ENCODE measurements at regions not wholly inside any gene's neighbourhood (a gene's known extent, or its start where the extent isn't known, plus 50 kb on each side); places are given as distances from the start of the nearest gene placed in this dataset.
"Not testable (repeated sequence)": the region's sequence is repeated elsewhere in the genome, so short reads cannot be mapped to it uniquely, and the experiment has no call there.

DNA sequence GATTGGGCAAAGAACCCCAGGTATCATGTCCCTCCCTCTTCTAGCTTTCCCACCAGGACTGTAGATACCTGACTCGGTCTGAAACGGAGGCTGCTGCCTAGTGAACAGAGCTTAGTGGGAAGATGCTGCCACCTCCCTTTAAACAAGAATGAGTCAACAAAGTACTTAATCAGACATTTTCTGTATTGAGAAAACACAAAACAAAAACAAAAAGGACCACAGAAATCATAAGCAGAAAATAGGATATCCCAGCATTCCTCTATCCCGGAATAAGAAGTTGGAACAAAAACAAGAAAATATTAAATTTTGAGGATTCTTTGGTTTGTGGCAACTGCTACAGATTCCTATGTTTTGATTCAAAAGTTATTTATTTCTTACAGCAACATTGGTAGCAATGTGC is 51.7 kb upstream of the COL8A1 start:
- H3K27me3 Mint-ChIP-seq = peaks cover 7% of the 10 kb centered on the region
- no peaks in the 10 kb centered on the region for H3K9me3 Mint-ChIP-seq
- no peak overlapping the region for H3K27ac Mint-ChIP-seq
- no peaks in the 10 kb centered on the region for H3K36me3 Mint-ChIP-seq
- H3K4me1 Mint-ChIP-seq = no peaks in the 10 kb centered on the region
- no peak overlapping the region for H3K4me3 Mint-ChIP-seq
- no peak for ATAC-seq

DNA sequence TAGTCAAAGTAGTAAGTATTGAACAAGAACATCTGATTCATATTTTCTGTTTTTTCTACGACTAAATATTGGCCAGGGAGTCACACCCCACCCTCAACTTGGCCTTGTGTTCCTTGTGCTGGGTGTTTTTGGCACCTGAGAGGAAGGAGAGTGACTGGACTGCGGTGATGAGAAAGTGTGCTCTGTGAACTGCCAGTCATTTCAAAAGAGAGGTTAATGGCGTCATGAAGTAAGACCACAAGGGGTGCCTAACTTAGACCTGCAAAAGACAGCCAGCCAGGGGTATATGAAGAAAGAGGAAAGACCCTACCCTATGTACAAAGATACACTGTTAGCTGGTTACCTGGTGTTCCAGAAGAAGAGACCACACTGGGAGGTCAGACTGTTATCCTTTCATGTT is 58.4 kb upstream of the COL8A1 start:
- no peak for ATAC-seq

DNA sequence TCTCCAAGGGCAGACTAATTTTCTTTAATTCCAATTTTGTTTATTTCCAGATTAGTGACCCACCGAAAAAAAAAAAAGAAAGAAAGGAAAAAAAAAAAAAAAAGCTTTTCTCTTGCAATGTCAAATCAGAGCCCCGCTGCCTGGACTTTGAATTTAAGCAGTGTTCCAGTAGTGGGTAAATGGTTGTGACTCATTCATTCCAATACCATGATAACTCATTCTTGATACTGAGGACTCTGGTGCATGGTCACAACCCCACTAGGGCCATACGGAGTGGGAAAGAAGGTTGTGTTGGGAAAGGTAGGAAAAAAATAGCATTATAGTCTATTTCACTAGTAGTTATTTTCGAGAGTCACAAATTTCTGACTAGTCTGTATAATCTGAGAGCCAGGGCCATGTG is 59.1 kb upstream of the COL8A1 start:
- H3K27ac Mint-ChIP-seq = no peak overlapping the region
- H3K9me3 Mint-ChIP-seq = peaks cover 3% of the 10 kb centered on the region
- no peaks in the 10 kb centered on the region for H3K4me1 Mint-ChIP-seq
- no peak overlapping the region for H3K4me3 Mint-ChIP-seq
- ATAC-seq = no peak
- H3K27me3 Mint-ChIP-seq = no peaks in the 10 kb centered on the region
- H3K36me3 Mint-ChIP-seq = no peaks in the 10 kb centered on the region

More for the DNA sequence above, 58.4 kb upstream of the COL8A1 start:
- no peaks in the 10 kb centered on the region for H3K36me3 Mint-ChIP-seq
- no peaks in the 10 kb centered on the region for H3K27me3 Mint-ChIP-seq
- H3K27ac Mint-ChIP-seq = no peak overlapping the region
- no peak overlapping the region for H3K4me3 Mint-ChIP-seq
- H3K4me1 Mint-ChIP-seq = no peaks in the 10 kb centered on the region
- peaks cover 3% of the 10 kb centered on the region for H3K9me3 Mint-ChIP-seq

DNA sequence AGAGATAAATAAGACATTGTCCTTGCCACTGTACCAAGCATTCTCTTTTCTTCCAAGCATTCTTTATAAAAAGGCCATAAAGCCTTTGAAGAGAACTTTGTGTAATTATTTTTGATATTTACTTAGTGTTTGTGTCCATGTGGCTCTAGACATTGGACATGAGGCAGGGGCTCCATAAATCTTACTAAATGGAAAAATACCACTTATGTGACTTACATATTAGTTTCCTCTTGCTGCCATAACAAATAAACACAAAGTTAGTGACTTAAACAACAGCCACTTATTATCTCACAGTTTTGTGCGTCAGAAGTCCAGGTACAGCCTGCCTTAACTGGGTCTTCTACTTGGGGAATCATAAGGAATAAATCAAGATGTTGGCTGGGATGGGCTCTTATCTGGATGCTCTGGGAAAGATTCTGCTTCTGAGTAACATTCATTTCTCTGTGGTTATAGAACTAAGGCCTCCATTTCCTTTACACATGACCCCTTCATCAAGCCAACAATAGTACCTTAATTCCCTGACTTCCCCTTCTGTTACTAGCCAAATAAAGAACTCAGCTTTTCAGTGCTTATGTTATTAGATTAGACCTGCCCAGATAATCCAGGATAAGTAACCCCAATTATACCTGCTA is 59.9 kb upstream of the COL8A1 start:
- no peaks in the 10 kb centered on the region for H3K27me3 Mint-ChIP-seq
- H3K9me3 Mint-ChIP-seq = peaks cover 3% of the 10 kb centered on the region
- ATAC-seq = no peak
- H3K4me1 Mint-ChIP-seq = no peaks in the 10 kb centered on the region
- no peak overlapping the region for H3K4me3 Mint-ChIP-seq
- H3K27ac Mint-ChIP-seq = no peak overlapping the region
- H3K36me3 Mint-ChIP-seq = no peaks in the 10 kb centered on the region

DNA sequence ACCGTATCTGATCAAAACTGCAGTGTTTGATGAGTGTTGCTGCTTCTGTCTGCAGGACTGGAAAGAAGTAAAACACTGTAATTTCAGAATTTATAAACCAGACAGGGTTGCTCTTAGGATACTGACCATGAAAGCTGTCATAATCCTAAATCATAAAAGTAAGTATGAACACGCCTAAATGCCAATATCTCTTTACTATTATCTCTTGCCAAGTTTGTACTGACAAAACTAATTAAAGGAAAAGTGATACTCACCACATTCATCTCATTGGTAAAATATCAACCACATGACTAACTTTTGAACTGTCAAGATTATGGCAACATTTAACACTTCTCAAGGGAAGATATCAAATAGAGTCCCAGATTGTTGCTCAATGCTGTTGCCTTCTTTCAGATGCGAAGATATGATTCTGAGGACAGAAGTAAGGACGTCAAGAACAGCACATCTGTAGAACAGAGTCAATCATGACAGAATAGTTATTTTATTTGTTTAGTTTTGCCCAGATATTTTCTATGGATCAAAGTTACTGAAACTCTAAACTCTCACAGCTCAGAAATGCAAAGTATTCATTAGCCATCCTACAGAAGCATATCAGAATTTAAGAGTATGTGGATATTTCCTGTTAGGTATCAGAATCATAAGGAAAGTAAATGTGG is 61.4 kb upstream of the COL8A1 start:
- peaks cover 3% of the 10 kb centered on the region for H3K9me3 Mint-ChIP-seq
- no peaks in the 10 kb centered on the region for H3K36me3 Mint-ChIP-seq
- H3K27ac Mint-ChIP-seq = no peak overlapping the region
- H3K4me1 Mint-ChIP-seq = no peaks in the 10 kb centered on the region
- no peaks in the 10 kb centered on the region for H3K27me3 Mint-ChIP-seq
- no peak for ATAC-seq
- no peak overlapping the region for H3K4me3 Mint-ChIP-seq

GRCh38 chr3:99575683-99576082 is 62.7 kb upstream of the COL8A1 start:
- H3K4me3 Mint-ChIP-seq = no peak overlapping the region
- no peaks in the 10 kb centered on the region for H3K36me3 Mint-ChIP-seq
- ATAC-seq = no peak
- no peak overlapping the region for H3K27ac Mint-ChIP-seq
- H3K4me1 Mint-ChIP-seq = no peaks in the 10 kb centered on the region
- H3K9me3 Mint-ChIP-seq = peaks cover 3% of the 10 kb centered on the region
- H3K27me3 Mint-ChIP-seq = no peaks in the 10 kb centered on the region

DNA sequence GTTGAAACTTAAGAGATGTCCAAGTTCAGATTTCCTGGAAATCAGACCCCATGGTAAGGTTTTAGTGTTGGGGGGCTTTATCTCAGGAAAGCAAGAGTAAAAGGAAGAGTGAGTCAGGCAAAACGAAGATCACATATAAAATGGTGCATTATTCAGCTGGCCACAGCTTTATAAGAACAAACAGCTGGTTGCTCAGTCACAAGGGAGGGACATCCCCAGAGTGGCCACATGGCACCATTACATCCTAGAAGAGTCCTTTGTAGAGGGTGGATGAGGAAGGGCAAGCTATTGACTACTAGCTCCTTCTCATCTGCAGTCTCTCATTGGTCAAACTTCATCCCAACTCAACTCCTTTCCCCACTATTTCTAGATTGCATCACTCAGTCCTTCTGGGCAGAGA is 68.3 kb upstream of the COL8A1 start:
- H3K4me3 Mint-ChIP-seq = no peak overlapping the region
- H3K36me3 Mint-ChIP-seq = no peaks in the 10 kb centered on the region
- no peak overlapping the region for H3K27ac Mint-ChIP-seq
- no peaks in the 10 kb centered on the region for H3K4me1 Mint-ChIP-seq
- no peaks in the 10 kb centered on the region for H3K27me3 Mint-ChIP-seq
- H3K9me3 Mint-ChIP-seq = no peaks in the 10 kb centered on the region
- ATAC-seq = no peak

GRCh38 chr3:99568663-99569335 is 69.6 kb upstream of the COL8A1 start:
- H3K27ac Mint-ChIP-seq = no peak overlapping the region
- H3K36me3 Mint-ChIP-seq = no peaks in the 10 kb centered on the region
- no peak for ATAC-seq
- no peak overlapping the region for H3K4me3 Mint-ChIP-seq
- no peaks in the 10 kb centered on the region for H3K9me3 Mint-ChIP-seq
- H3K4me1 Mint-ChIP-seq = no peaks in the 10 kb centered on the region
- no peaks in the 10 kb centered on the region for H3K27me3 Mint-ChIP-seq

GRCh38 chr3:99565331-99565730 is 73.1 kb upstream of the COL8A1 start:
- Mint-ChIP-seq H3K27me3 (no peaks in the 10 kb centered on the region), H3K36me3 (no peaks in the 10 kb centered on the region), H3K4me1 (no peaks in the 10 kb centered on the region), H3K4me3 (no peak overlapping the region), H3K9me3 (peaks cover 7% of the 10 kb centered on the region), H3K27ac (no peak overlapping the region)
- no peak for ATAC-seq

DNA sequence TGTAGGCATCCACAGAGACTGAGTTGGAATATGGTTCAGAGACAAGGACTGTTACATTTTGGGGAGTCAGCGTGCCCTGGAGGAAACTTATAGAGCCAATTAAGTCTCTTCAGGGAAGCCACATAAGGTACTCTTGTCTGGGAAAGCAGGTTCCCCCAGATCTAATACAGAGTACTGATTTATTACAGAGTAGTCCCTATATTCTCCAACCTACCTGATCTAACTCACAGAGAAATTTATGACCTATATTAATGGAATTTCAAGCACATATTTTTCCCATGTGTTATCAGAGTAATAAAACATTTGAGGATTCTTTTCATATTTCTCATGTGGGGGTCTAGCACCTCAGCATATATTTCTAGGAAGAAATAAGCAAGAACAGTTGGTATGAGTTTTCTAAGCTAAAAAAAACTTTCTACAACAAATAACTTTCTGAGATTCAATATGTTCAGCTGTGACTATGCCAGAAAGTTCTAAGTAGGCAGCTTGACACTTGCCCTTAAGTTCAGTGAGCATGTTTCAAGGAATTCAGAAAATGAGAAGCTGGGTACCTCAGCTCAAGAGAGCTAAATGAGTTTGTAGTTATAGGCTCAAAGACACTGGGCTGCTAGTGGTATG is 75.3 kb upstream of the COL8A1 start:
- Mint-ChIP-seq H3K36me3 (no peaks in the 10 kb centered on the region), H3K27ac (no peak overlapping the region), H3K4me1 (no peaks in the 10 kb centered on the region), H3K27me3 (no peaks in the 10 kb centered on the region), H3K4me3 (no peak overlapping the region), H3K9me3 (peaks cover 7% of the 10 kb centered on the region)
- no peak for ATAC-seq

- H3K4me1 Mint-ChIP-seq = no peaks in the 10 kb centered on the region
- no peak overlapping the region for H3K27ac Mint-ChIP-seq
- no peak for ATAC-seq
- H3K4me3 Mint-ChIP-seq = no peak overlapping the region
- H3K9me3 Mint-ChIP-seq = peaks cover 10% of the 10 kb centered on the region
- H3K36me3 Mint-ChIP-seq = no peaks in the 10 kb centered on the region
- no peaks in the 10 kb centered on the region for H3K27me3 Mint-ChIP-seq
Measured at GRCh38 chr3:99562138-99562537, 76.3 kb upstream of the COL8A1 start.

DNA sequence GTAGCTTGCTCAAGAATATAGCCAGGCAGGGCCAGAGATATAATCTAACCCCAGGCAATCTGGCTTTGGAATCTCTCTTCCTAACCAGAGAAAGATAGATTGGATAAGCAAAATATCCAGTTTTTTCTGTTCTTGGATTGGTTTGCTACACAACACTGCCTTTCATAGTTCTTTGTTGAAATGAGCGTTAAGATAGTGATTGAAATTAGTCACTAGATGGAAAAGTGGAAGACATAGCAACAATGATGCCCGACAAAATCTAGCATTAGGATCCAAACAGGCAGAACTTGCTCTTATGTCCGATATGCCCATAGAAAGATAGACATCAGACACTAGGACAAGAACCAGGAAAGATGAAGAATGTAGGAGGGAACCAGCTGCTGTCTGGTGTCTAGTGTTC is 77.3 kb upstream of the COL8A1 start:
- H3K27ac Mint-ChIP-seq = no peak overlapping the region
- H3K36me3 Mint-ChIP-seq = no peaks in the 10 kb centered on the region
- no peaks in the 10 kb centered on the region for H3K4me1 Mint-ChIP-seq
- H3K27me3 Mint-ChIP-seq = no peaks in the 10 kb centered on the region
- no peak overlapping the region for H3K4me3 Mint-ChIP-seq
- no peak for ATAC-seq
- peaks cover 10% of the 10 kb centered on the region for H3K9me3 Mint-ChIP-seq

- Mint-ChIP-seq H3K4me3 (no peak overlapping the region), H3K4me1 (no peaks in the 10 kb centered on the region), H3K9me3 (peaks cover 12% of the 10 kb centered on the region), H3K36me3 (no peaks in the 10 kb centered on the region), H3K27ac (no peak overlapping the region), H3K27me3 (no peaks in the 10 kb centered on the region)
- ATAC-seq = no peak
Measured at GRCh38 chr3:99559196-99559595, 79.2 kb upstream of the COL8A1 start.

DNA sequence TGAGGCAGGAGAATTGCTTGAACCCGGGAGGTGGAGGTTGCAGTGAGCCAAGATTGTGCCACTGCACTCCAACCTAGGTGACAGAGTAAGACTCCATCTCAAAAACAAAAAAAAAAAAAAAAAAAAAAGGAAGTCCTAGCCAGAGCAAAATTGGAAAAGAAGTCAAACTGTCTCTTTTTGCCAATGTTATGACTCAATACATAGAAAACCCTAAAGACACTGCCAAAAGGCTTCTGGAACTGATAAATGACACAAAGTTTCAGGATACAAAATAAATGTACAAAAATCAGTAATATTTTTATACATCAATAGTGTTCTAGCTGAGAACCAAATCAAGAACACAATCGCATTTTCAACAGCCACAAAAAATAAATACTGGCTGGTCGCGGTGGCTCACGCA is 82.5 kb upstream of the COL8A1 start:
- H3K36me3 Mint-ChIP-seq, H3K4me3 Mint-ChIP-seq, H3K27me3 Mint-ChIP-seq, H3K27ac Mint-ChIP-seq, H3K4me1 Mint-ChIP-seq, ATAC-seq: not testable (repeated sequence)
- H3K9me3 Mint-ChIP-seq = peaks cover 10% of the 10 kb centered on the region

DNA sequence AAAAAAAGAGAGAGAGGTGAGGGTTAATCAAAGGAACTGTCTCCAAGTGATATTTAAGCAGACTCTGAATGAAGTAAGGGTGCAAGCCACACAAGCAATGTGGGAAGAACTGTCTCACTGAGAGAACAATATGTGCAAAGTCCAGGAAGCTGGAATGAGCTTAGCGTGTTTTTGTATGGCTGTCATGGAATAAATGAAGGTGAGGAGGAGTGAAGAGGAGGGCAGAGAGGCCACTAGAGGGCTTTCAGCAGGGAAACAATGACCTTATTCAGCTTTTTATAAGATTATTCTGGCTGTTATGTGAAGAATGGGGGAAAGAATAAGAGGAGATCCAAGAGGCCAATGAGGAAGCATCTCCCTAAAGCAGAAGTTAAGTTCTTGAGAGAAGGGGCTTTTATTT is 86.9 kb upstream of the COL8A1 start:
- no peaks in the 10 kb centered on the region for H3K27me3 Mint-ChIP-seq
- H3K27ac Mint-ChIP-seq = no peak overlapping the region
- H3K4me1 Mint-ChIP-seq = no peaks in the 10 kb centered on the region
- no peaks in the 10 kb centered on the region for H3K36me3 Mint-ChIP-seq
- ATAC-seq = no peak
- no peak overlapping the region for H3K4me3 Mint-ChIP-seq
- H3K9me3 Mint-ChIP-seq = peaks cover 7% of the 10 kb centered on the region

Data from stimulated activated memory B cell treated with anti-CD40 and anti-IgM and Interleukin-4, amounts not matched to agents 10 μg/mL and 1 μg/mL and 100 μg/mL, for 72 hours (primary cell).